GM06990 (cell line): ENCODE measurements at regions not wholly inside any gene's neighbourhood (a gene's known extent, or its start where the extent isn't known, plus 50 kb on each side); places are given as distances from the start of the nearest gene placed in this dataset.

ENCODE experiments used
- DNase-seq: peaks from one replicate; pipeline ENCODE4 v3.0.0-alpha.2; 2011; ENCODE audit not compliant: insufficient read length; ENCODE audit errors: extremely low read depth
- H3K27me3 ChIP-seq: replicated peaks from 2 replicates; pipeline ENCODE4 v1.6.0; 2011; ENCODE audit warnings: low read length; ENCODE audit not compliant: control insufficient read depth, insufficient read depth
- H3K36me3 ChIP-seq: 2 replicates; pipeline ENCODE4 v1.5.1; 2011; ENCODE audit warnings: low read length; ENCODE audit not compliant: control insufficient read depth, insufficient read depth
- H3K4me3 ChIP-seq: replicated peaks from 2 replicates; pipeline ENCODE4 v1.5.1; 2011; ENCODE audit warnings: low read depth, mild to moderate bottlenecking, control low read depth, low read length
- CTCF ChIP-seq: IDR thresholded peaks from 2 replicates; pipeline ENCODE4 v1.5.1; 2011; ENCODE audit warnings: low read length, control low read depth, mild to moderate bottlenecking, inconsistent platforms; ENCODE audit not compliant: insufficient read depth, poor library complexity, severe bottlenecking

GRCh38 chr10:3708852-3709251, 76.2 kb downstream of the KLF6 start:
- no peak overlapping the region for H3K4me3 ChIP-seq
- no peaks in the 10 kb centered on the region for H3K27me3 ChIP-seq
- no peak for DNase-seq
- TF ChIP-seq CTCF, result no peak
- H3K36me3 ChIP-seq, result no peaks in the 10 kb centered on the region

- Histone ChIP-seq H3K4me3 (no peak overlapping the region), H3K36me3 (no peaks in the 10 kb centered on the region), H3K27me3 (no peaks in the 10 kb centered on the region)
- no peak for TF ChIP-seq CTCF
- DNase-seq, result no peak
Measured at GRCh38 chr10:3704565-3705325, 80.3 kb downstream of the KLF6 start.

GRCh38 chr10:3702569-3702968, 82.4 kb downstream of the KLF6 start:
- no peaks in the 10 kb centered on the region for H3K36me3 ChIP-seq
- H3K27me3 ChIP-seq, result no peaks in the 10 kb centered on the region
- no peak for DNase-seq
- no peak overlapping the region for H3K4me3 ChIP-seq
- no peak for TF ChIP-seq CTCF

GRCh38 chr10:3702056-3702546, 82.9 kb downstream of the KLF6 start:
- Histone ChIP-seq H3K36me3 (no peaks in the 10 kb centered on the region), H3K27me3 (no peaks in the 10 kb centered on the region), H3K4me3 (no peak overlapping the region)
- no peak for TF ChIP-seq CTCF
- DNase-seq, result no peak

GRCh38 chr10:3701491-3701890, 83.5 kb downstream of the KLF6 start:
- no peak for DNase-seq
- Histone ChIP-seq H3K4me3 (no peak overlapping the region), H3K36me3 (no peaks in the 10 kb centered on the region), H3K27me3 (no peaks in the 10 kb centered on the region)
- no peak for TF ChIP-seq CTCF
